GM21786 (cell line): ENCODE measurements at regions not wholly inside any gene's neighbourhood (a gene's known extent, or its start where the extent isn't known, plus 50 kb on each side); places are given as distances from the start of the nearest gene placed in this dataset.
"Not testable (repeated sequence)": the region's sequence is repeated elsewhere in the genome, so short reads cannot be mapped to it uniquely, and the experiment has no call there.

Source experiments
- ATAC-seq: cut with Tn5 transposase; IDR thresholded peaks from one replicate; pipeline ENCODE4 v1.9.1; 2021; ENCODE audit not compliant: unreplicated experiment

- ATAC-seq = no peak
Measured at GRCh38 chr12:124386661-124387527, 92.0 kb downstream of the RFLNA start.

GRCh38 chr12:124386059-124386458, 91.2 kb downstream of the RFLNA start:
- ATAC-seq = no peak

- no peak for ATAC-seq
Measured at GRCh38 chr12:124385219-124385969, 90.5 kb downstream of the RFLNA start.

- no peak for ATAC-seq
Measured at GRCh38 chr12:124384299-124384894, 89.5 kb downstream of the RFLNA start.

- no peak for ATAC-seq
Measured at GRCh38 chr12:124383028-124383427, 88.1 kb downstream of the RFLNA start.

GRCh38 chr12:124381456-124382296, 86.8 kb downstream of the RFLNA start:
- no peak for ATAC-seq

GRCh38 chr12:124380796-124381455, 86.0 kb downstream of the RFLNA start:
- ATAC-seq = no peak

- no peak for ATAC-seq
Measured at GRCh38 chr12:124379938-124380754, 85.3 kb downstream of the RFLNA start.

- ATAC-seq = no peak
Measured at GRCh38 chr12:124379379-124379937, 84.6 kb downstream of the RFLNA start.

GRCh38 chr12:124378926-124379325, 84.0 kb downstream of the RFLNA start:
- ATAC-seq = no peak

- no peak for ATAC-seq
Measured at GRCh38 chr12:124377981-124378509, 83.2 kb downstream of the RFLNA start.

GRCh38 chr12:124376435-124376834, 81.5 kb downstream of the RFLNA start:
- no peak for ATAC-seq

GRCh38 chr12:124375789-124376175, 80.9 kb downstream of the RFLNA start:
- ATAC-seq = no peak

- no peak for ATAC-seq
Measured at GRCh38 chr12:124375141-124375788, 80.4 kb downstream of the RFLNA start.

- ATAC-seq = no peak
Measured at GRCh38 chr12:124374567-124374966, 79.7 kb downstream of the RFLNA start.

- ATAC-seq = no peak
Measured at GRCh38 chr12:124374147-124374546, 79.3 kb downstream of the RFLNA start.

GRCh38 chr12:124373701-124374100, 78.8 kb downstream of the RFLNA start:
- not testable (repeated sequence) for ATAC-seq

GRCh38 chr12:124372831-124373230, 77.9 kb downstream of the RFLNA start:
- ATAC-seq = no peak
